ENCODE measurements at regions not wholly inside any gene's neighbourhood (a gene's known extent, or its start where the extent isn't known, plus 50 kb on each side); places are given as distances from the start of the nearest gene placed in this dataset.

DNA sequence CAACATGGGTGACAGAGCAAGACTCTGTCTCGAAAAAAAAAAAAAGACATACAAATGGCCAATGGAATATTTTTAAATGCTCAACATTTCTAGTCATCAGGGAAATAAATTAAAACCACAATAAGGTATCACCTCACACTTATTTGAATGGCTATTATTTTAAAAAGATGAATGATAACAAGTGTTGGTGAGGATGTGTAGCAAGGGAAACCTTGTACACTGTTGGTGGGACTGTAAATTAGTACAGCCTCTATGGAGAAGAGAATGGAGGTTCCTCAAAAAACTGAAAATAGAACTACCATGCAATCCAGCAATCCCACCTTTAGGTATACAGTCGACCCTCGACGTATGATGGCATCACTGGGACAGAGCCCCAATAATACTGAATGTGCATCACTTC lies 65.4 kb upstream of the DIP2C start:
- in situ Hi-C loops (cut with MboI; ENCODE audit: low pct_ligation_motif_present in 1 of 4, low pct_unique_long_range_greater_than_20kb in 1 of 4, low sequenced_read_pairs in 3 of 4) (no loop called here), intact Hi-C loops (cut with DNase I; ENCODE audit: low total_unique reads) (no loop called here)
- TF ChIP-seq POLR2AphosphoS5 (IDR thresholded peaks at IDR 0.05): no peak
- TF ChIP-seq POLR2A (IDR thresholded peaks at IDR 0.05): no peak
- no peak for TF ChIP-seq EP300 (IDR thresholded peaks at IDR 0.05; ENCODE audit: low read depth)
- TF ChIP-seq, protein P1, sequence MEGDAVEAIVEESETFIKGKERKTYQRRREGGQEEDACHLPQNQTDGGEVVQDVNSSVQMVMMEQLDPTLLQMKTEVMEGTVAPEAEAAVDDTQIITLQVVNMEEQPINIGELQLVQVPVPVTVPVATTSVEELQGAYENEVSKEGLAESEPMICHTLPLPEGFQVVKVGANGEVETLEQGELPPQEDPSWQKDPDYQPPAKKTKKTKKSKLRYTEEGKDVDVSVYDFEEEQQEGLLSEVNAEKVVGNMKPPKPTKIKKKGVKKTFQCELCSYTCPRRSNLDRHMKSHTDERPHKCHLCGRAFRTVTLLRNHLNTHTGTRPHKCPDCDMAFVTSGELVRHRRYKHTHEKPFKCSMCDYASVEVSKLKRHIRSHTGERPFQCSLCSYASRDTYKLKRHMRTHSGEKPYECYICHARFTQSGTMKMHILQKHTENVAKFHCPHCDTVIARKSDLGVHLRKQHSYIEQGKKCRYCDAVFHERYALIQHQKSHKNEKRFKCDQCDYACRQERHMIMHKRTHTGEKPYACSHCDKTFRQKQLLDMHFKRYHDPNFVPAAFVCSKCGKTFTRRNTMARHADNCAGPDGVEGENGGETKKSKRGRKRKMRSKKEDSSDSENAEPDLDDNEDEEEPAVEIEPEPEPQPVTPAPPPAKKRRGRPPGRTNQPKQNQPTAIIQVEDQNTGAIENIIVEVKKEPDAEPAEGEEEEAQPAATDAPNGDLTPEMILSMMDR (IDR thresholded peaks at IDR 0.05): no peak
- Histone ChIP-seq H3K4me1 (no peaks in the 10 kb centered on the region), H3K27me3 (no peaks in the 10 kb centered on the region), H3K4me3 (no peak overlapping the region), H3K9me3 (peaks cover 0 to 3% of the 10 kb centered on the region in 2 donors), H3K27ac (no peak overlapping the region), H3K36me3 (no peaks in the 10 kb centered on the region)
- WGBS, 2 donors (ENCODE audit: low coverage in 1 of 2): 87 to 100% methylated on average over 1 to 4 of the region's 4 CpGs
- DNase-seq: no peak

DNA sequence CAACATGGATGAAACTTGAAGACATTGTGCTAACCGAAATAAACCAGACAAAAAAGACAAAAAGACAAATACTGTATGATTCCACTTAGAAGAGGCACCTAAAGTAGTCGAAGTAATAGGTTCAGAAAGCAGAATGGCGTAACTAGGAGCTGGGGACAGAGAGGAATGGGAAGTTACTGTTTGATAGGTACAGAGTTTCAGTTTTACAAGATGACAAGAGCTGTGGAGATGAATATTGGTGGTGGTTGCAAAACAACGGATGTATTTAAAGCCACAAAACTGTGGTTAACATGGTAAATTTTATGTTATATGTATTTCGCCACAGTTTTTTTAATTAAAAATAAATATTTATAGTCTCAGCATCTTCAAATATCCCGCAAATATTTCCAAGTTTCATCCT lies 64.1 kb upstream of the DIP2C start:
- Histone ChIP-seq H3K36me3 (no peaks in the 10 kb centered on the region), H3K27ac (no peak overlapping the region), H3K4me3 (no peak overlapping the region), H3K9me3 (peaks cover 0 to 3% of the 10 kb centered on the region in 2 donors), H3K4me1 (no peaks in the 10 kb centered on the region), H3K27me3 (no peaks in the 10 kb centered on the region)
- no peak for DNase-seq
- 66 to 73% methylated on average over 6 of the region's 6 CpGs for WGBS, 2 donors (ENCODE audit: low coverage in 1 of 2)
- no peak for TF ChIP-seq EP300 (IDR thresholded peaks at IDR 0.05; ENCODE audit: low read depth)
- TF ChIP-seq, protein P1 (IDR thresholded peaks at IDR 0.05): no peak
- no peak for TF ChIP-seq POLR2AphosphoS5 (IDR thresholded peaks at IDR 0.05)
- intact Hi-C loops (cut with DNase I; ENCODE audit: low total_unique reads): no loop called here
- in situ Hi-C loops (cut with MboI; ENCODE audit: low pct_ligation_motif_present in 1 of 4, low pct_unique_long_range_greater_than_20kb in 1 of 4, low sequenced_read_pairs in 3 of 4): no loop called here

DNA sequence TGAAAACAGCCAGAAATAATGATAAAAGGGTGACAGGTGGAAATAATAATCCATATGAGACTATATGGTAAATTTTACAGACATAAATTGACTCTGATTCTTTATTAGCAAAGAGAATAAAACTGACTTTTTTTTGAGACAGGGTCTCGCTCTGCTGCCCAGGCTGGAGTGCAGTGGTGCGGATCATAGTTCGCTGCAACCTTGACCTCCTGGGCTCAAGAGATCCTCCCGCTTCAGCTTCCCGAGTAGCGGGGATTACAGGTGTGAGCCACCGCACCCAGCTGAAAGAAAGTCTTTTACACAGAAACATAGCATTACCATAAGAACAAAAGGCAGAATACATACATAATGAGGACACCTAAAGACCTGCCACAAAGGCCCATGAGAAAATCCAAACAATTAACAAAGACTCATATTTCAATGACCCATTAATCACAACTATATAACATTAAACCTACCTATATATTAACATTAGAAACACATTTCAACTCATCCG lies 51.5 kb upstream of the DIP2C start:
- H3K36me3 ChIP-seq: no peaks in the 10 kb centered on the region
- no peaks in the 10 kb centered on the region for H3K9me3 ChIP-seq
- TF ChIP-seq, protein P1 (IDR thresholded peaks at IDR 0.05): no peak
- TF ChIP-seq EP300 (IDR thresholded peaks at IDR 0.05; ENCODE audit: low read depth) (no peak), POLR2AphosphoS5 (IDR thresholded peaks at IDR 0.05) (no peak), POLR2A (IDR thresholded peaks at IDR 0.05) (no peak)
- no peak overlapping the region for H3K27ac ChIP-seq
- DNase-seq: no peak
- intact Hi-C loops (cut with DNase I; ENCODE audit: low total_unique reads) (loop anchor here (10.0 kb wide), 1 partner anchor 434 kb away; no protein-coding TSS in a partner anchor), in situ Hi-C loops (cut with MboI; ENCODE audit: low pct_ligation_motif_present in 1 of 4, low pct_unique_long_range_greater_than_20kb in 1 of 4, low sequenced_read_pairs in 3 of 4) (no loop called here)
- H3K4me3 ChIP-seq: no peak overlapping the region
- no peaks in the 10 kb centered on the region for H3K4me1 ChIP-seq
- H3K27me3 ChIP-seq: no peaks in the 10 kb centered on the region
- 94 to 96% methylated on average over 8 of the region's 8 CpGs for WGBS, 2 donors (ENCODE audit: low coverage in 1 of 2)

DNA sequence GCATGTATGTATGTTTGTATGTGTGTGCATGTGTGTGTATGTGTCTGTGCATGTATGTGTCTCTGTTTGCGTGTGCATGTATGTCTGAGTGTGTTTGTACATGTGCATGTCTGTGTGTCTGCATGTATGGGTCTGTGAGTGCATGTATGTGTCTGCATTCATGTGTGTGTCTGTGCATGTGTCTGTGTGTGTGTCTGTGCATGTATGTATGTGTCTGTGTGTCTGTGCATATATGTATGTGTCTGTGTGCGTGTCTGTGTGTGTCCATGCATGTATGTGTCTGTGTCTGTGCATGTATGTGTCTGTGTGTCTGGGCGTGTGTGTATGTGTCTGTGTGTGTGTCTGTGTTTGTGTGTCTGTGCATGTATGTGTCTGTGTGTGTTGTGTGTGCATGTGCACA lies 49.9 kb upstream of the DIP2C start:
- Histone ChIP-seq H3K27ac (no peak overlapping the region), H3K27me3 (no peaks in the 10 kb centered on the region), H3K4me3 (no peak overlapping the region), H3K36me3 (no peaks in the 10 kb centered on the region), H3K9me3 (no peaks in the 10 kb centered on the region), H3K4me1 (no peaks in the 10 kb centered on the region)
- no peak for DNase-seq
- WGBS, 2 donors (ENCODE audit: low coverage in 1 of 2): 88% methylated on average over 3 of the region's 3 CpGs; no CpG with 5 or more reads in 1 of the 2 donors
- intact Hi-C loops (cut with DNase I; ENCODE audit: low total_unique reads) (no loop called here), in situ Hi-C loops (cut with MboI; ENCODE audit: low pct_ligation_motif_present in 1 of 4, low pct_unique_long_range_greater_than_20kb in 1 of 4, low sequenced_read_pairs in 3 of 4) (no loop called here)
- TF ChIP-seq POLR2A (IDR thresholded peaks at IDR 0.05): no peak
- TF ChIP-seq, protein P1 (IDR thresholded peaks at IDR 0.05): no peak

Measured in transverse colon (tissue), 4 donors.